HG03280 (cell line): ENCODE measurements at regions not wholly inside any gene's neighbourhood (a gene's known extent, or its start where the extent isn't known, plus 50 kb on each side); places are given as distances from the start of the nearest gene placed in this dataset.
"Not testable (repeated sequence)": the region's sequence is repeated elsewhere in the genome, so short reads cannot be mapped to it uniquely, and the experiment has no call there.

ENCODE experiments used
- ATAC-seq: cut with Tn5 transposase; IDR thresholded peaks from one replicate; pipeline ENCODE4 v1.9.1; 2021; ENCODE audit warnings: mild to moderate bottlenecking, moderate library complexity; ENCODE audit not compliant: unreplicated experiment

DNA sequence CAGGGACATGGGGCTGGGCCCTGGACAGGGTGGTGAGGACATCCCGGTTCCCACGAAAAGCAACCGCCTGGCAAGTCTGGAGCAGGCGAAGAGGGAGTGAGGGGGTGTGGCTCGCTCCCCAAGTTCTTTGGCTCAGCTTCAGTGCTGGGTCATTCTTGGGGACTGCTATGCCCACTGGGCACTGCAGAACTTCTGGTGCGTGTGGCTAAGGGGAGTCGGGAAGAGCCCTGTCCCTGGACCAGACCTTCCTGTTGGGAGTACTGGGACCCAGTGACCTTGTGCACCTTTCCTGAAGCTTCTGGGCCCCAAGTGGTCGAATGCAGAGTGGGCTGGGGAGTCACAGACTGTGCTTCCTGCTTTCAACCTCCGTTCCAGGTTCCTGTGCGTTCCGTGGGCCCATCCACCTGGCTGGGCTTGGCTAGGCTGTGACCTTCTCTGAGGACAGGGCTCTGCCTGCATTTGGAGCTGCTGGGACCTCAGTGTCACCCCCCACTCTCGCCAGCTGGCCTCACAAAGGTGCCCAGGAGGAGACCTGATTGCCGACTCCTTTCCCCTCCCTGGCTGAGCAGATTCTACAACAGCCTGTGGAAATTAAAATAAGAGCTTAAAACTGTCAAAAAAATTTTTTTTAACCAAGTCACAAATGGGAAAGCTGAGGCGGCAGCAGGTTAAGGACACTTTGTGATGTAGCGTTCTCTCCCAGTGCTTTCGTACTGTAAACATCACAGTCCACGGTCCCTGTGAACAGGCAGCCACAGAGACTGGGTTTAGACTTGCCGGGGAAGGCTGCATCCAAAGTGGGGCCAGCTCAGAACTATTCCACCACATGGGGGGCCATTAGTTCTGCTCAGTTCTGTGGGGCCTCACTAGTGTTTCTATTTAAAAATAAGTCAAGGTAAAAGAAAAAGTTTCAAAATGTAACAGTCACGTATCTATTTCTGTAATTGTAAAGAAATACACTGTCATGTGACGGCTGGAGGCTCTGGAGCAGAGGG, 63.8 kb upstream of the WNT7B start:
- ATAC-seq, result no peak

DNA sequence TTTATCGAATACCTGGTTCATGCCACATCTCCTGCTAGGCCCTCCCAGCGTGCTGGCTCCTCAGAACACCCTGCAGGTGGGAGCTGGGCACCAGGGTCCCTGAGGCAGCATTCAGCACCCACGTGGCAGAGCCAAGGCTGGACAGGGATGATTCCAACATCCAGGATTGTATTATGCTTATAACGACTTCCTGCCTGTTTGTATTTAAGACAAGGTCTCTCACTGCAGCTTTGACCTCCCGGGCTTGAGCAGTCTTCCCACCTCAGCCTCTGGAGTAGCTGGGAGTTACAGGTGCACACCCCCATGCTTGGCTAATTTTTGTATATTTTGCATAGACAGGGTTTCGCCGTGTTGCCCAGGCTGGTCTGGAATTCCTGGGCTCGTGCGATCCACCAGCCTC, 64.7 kb upstream of the WNT7B start:
- ATAC-seq, result no peak

DNA sequence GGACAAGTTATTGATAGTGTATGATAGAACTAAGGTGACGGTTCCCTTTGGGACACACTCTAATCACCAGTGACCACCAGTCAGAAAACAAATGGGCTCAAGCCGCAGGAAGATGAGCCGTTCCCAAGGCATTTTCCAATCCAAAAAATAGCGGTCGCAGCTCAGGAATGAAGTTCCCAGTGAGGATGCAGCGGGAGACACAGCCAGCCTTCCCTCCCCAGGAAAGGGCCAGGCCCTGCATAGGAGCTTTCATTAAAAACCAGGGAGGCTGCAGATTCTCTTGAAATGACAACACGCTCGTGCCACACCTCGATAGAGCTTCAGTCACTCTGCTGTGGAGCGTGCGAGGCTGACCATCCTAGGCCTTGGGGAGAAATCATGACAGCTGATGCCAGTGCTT, 65.8 kb upstream of the WNT7B start:
- ATAC-seq, result no peak

DNA sequence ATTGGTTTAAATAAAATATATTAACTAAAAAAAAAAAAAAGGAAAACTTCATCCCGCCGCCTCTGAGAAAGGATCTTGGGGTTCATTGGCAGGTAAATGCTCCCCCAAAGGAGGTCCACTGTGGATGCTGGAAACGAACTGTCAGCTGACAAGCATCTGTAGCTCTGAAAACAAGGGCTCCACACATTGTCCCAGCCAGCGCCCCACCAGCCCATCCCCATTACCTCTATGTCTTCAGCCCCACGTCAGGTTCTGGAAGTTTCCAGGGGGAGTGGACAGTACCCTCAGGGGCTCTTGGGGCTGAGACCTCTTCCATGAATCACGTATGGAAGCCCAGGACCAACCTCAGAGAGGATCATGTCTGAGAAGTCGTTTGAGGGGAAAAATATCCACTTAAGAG, 66.4 kb upstream of the WNT7B start:
- ATAC-seq, result no peak

DNA sequence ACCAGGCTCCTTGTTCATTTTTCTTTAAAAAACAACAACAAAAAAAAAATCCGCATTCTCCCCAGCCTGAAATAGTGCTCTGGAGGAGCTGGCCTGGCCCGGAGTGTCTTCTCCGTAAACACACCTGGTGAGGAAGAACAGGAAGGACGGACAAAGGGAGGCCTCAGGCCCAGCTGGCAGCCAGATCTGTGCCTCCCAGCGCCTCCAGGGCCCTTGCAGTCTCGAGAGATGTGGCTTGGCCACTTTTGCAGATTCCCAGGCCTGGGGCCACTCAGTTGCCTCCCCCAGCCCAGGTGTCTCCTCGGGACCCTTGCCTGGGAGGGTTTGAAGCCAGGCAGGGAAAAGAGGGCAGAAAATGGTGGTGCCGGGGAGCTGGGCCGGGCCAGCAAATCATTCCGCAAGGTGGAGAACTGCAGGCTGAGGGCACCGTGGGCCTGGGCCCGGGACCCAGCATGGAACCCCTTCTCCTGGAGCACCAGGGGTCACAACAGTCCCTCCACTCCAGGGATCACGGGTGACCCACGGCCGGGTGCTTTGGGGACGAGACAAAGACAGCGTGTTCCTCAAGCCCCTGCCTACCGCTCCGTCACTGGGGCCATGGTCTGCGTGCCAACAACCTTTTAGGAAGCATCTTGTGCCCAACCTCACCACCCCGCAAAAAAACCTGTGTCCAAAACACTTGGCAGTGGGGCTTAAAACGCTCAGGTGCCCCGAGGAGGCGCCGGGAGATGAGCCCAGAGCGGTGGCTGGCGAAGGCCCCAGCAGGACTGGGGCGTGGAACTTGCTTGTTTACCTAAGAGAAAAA, 67.1 kb upstream of the WNT7B start:
- ATAC-seq, result no peak

DNA sequence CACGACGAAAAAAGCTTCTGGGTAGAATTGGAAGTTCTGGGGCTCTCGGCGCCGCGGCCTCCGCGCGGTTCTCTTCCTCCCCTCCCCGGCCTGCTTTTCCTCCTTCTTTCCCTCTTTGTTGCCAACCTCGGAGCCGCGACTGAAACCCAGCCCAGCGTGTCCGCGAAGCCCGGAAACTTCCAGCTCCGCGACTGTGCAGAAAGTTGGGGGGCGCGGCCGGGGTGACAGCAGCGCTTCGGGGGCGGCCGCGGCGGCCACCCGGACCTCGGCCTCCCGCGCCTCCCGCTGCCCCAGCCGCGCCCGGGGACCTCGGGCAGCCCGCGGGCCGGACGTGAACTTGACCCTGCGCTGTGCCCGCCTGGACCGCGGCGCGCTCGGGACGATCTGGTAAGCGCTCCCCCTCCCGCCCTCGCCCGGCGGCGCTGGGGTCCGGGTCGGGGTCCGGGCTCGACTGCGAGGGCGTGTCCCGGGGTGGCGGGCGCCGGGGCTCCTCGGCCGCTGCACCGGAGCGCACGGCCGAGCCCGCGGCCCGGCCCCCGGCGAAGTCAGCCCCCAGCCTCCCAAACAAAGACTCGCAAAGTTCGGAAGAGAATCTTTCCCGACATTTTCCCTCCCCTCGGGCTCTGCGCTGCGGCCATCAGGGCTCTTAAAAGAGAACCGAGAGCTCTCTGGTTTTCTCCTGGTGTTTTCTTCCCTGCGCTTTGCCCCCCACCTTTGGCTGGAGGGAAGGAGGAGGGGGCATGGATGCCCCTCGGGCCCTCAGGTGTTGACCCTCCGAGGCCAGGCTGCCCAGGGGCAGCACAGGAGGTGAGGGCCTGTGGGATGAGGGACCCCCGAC, 67.9 kb upstream of the WNT7B start:
- ATAC-seq, result no peak

DNA sequence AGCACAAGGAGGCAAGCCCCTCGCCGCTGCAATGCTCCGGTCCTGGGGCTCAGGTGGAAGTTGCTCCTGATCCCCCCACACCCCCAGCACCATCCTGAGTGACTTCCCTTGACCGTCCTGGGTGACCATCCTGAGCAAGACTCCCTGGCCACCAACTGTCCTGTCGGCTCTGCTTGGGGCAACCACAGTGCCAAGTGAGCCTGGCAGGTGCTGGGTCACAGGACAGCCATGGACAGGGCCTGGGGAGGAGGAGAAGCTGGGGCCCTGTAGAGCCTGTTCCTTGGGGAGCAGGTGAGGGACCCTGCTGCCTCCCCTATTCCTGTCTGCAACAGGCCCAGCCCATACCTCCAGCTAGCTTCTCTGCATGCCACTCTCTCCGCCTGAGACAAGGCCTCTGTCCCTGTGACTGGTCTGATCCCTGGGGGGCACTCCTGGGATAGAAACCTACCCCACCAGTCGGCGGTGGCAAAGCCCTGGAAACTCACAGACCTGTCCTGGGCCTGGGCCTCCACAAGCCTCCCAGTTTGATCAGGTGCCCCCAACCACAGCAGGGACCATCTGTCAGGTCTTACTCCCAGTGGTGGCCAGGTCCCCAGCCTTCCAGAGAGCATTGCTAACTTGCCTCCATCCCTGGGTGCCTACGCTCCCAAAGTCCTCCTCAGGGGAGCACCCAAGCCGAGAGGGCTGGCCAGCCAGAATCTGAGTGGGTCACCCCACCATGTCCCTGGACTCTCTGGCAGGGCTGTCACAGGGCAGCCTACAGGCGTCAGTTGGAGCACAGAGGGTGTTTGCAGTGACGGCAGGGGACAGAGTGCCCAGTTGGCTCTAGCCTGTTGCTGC, 68.7 kb upstream of the WNT7B start:
- no peak for ATAC-seq

DNA sequence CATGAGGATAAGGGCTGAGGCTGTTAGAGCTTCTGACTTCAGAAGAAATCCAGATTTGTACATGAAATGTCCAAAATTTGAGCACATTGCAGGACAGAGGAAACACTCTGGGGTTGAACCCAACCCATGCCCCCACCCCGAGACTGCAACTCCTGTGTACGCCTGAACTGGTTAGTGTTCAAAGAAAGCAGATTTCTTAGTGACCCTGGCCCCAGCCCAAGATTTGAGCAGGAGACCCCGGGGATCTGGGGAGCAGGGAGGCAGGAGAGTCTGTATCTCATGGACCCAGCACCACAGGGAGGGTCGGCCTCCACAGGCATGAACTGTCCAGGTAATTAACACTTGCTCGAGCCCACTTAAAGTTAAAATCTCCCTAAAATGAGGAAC, 69.3 kb upstream of the WNT7B start:
- no peak for ATAC-seq

DNA sequence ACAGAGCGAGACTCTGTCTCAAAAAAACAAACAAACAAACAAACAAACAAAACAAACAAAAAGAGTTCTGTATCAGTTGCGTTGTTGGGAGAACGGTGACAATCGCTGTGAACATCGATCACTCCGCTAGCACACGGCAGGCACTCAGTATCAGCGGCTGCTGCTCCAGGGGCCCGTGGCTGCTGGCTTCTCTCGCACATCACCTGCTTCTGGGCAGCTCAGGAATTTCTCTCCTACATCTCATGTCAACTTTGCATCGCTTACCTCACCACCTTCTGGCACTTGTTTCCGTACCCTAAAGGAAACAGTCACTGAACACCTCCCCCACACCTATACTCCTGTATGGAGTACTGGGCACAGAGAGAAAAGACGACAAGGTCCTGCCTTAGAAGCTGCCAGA, 70.3 kb upstream of the WNT7B start:
- ATAC-seq, result no peak

DNA sequence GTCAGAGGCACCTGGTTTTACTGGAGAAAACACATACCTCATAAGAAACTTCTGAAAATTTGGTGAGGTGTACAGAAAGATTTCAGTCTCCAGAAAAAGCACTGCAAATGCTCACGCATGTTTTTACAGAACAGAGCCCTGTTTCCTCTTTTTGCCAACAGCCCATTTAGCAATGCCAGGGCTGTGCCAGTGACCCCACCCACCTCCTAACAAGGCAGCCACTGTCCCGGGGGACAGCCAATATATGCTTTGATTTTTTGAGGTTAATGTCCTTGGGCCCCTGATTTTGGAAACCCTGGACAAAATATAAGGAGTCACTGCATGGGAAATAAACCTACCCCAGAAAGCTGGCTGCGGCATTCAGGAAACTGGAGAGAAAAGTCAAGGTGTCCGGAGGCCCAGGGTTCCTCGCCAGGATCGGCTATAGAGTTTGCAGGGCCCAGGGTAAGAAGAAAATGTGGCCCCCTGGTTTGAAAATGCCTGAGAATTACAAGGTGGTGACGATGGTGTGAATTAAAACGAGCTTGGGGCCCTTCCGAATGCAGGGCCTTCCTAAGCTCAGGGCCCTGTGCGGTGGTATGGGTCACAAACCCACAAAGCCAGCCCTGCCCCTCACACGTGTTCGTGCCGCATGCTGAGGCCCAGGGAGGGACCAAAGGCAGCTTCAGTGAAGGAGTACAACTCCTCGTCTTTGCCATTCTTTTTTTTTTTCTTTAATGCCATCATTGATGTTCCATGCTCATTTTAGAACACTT, 71.1 kb upstream of the WNT7B start:
- no peak for ATAC-seq

DNA sequence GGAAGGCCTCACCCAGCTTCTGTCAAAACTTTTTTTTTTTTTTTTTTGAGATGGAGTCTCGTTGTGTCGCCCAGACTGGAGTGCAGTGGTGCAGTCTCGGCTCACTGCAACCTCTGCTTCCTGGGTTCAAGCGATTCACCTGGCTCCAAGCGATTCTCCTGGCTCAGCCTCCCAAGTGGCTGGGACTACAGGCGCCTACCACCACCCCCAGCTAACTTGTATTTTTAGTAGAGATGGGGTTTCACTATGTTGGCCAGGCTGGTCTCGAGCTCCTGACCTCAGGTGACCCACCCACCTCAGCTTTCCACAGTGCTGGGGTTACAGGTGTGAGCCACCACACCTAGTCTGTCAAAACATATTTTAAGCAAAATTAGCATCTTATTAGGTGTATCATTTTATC, 71.7 kb upstream of the WNT7B start:
- not testable (repeated sequence) for ATAC-seq

DNA sequence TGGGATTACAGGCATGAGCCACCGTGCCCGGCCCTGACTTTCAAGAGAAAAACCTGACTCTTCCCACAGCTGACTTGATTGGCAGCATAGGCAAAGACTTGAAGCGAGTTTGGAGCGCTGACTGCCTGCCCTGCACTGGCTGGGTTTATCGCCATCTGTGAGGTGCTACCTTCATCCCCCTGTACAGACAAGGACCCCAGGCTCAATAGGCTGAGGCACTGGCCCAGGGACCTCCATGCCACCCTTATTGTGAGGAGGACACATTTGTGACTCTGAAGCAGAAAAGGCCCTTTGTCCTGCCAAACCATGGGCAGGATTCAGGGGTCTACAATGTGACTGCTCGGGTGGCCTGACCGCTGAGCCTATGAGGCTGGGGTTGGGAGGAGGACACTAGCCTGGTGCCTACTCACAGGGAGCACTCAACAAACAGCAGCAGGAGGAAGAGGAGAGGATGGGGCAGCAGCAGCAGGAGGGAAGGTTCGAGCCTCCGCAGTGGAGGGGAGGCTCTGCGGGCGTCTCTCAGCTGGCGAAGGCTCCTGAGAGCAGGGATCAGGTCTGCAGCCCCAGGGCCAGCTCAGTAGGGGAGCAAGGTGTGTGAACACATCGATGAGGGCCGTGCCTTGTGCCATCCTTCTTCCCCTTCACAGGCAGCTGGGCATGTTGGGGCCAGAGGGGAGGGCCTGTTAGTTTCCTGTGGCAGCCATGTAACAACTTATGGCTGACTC, 72.9 kb upstream of the WNT7B start:
- ATAC-seq, result no peak

DNA sequence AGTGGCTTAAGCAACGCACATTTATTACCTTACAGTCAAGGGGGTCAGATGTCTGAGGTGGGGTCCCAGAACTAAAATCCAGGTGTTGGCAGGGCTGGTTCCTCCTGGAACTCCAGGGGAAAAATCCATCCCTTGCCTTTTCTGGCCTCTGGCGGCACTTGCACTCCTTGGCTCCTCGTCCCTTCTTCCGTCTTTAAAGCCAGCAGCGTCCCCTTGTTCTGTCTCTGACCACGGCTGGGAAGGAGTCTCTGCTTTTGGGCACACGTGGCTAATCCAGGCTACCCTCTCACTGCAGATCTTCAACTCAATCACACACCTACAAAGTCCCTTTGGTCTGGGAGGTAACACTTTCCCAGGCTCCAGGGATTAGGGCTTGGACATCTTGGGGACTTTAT, 73.5 kb upstream of the WNT7B start:
- no peak for ATAC-seq

DNA sequence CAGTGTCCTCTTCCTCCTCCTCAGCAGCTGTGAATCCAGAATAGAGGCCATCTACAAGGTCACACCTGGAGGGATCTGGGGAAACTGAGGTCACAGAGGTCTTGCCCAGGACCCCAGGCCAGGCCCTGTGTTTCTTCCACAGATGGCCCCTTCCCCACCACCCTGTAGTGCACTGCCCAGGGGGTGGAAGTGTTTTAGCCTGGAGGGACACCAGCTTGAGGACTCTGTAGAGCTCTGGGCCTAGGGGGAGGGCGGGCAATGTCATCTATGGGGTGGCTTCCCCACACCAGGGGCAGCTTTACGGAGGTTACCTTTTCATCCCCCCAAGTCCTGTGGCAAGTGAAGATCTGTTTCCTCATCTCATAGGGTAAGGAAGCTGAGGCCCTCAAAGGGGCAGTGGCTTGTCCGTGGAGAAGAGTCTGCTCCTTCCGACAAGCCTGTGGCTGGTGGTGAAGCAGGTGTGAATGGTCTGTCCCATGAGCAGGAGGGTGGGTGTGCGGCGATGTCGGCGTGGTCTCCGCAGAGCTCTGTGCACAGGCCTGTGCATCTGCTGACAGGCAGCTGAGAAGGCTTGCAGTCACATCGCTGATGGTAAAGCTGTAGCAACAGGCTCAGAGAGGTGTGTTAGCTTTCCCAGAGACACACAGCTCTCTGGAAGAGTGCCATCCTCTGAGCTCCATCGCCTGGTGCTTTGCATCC, 74.1 kb upstream of the WNT7B start:
- no peak for ATAC-seq

DNA sequence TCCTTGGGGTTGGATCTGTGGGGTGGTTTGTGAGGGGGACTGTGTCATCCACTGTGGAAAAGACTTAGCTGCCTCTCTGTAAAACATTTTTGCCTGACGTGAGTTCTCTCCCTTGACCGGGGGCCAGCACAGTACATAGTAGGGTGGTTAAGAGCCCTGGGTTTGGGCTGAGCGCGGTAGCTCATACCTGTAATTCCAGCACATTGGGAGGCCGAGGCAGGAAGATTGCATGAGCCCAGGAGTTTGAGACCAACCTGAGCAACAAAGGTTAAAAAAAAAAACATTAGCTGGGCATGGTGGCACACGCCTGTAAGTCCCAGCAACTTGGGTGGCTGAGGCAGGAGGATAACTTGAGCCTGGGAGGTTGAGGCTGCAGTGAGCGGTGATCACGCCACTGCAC, 74.7 kb upstream of the WNT7B start:
- ATAC-seq, result no peak

DNA sequence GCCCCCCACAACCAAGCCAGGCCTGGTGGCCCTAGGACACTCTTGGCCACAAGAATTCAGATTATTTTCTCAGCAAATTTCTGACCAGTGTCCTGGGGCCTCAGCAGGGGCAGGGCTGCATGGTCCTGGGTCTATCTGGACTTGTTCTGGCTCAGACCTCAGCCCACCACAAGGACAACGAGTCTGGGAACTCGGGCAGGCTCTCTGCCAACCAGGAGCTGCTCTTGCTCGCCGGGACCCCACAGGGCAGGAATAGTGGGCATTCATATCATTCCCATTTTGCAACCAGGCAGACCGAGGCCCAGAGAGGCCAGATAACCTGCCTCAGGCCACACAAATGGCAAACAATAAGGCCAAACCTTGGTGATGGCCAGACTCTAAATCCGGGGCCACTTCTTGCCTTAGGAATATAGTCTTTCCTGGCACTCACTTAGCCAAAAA, 75.4 kb upstream of the WNT7B start:
- no peak for ATAC-seq

DNA sequence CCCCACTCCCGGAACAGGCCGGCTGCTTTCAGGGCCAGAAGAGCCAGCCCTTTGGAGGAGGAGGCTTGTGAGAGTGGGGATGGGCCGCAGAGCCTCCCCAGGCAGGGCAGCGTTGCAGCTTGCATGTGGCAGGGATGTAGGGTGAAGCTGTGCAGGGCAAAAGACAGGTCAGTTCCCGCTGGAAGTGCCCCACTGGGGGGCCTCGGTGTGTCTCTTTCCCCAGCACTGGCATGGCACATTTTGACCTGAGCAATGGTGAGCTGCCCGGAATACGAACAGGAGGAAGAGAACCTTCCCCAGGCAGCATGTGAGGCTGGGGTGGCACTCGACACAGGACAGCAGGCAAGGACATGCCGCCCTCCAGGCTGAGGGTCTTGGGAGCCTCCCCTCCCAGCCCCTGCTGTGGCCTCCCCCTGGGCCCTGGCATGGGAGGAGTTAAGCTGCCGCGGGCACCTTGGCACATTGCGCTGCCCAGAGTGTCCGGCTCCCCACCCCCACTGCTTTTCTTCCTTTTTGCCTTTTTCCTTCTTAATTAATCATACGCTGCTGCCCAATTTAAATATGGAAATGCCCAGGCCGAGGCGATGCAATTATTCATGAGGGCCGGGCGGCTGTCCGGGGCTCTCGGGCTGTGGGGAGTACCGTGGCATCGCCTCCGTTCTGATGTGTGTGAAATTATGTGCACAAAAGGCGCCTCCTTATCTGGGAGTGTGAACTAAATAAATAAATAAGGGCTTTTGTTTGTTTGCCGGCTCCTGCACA, 76.0 kb upstream of the WNT7B start:
- no peak for ATAC-seq
